T47D (cell line): ENCODE measurements at regions not wholly inside any gene's neighbourhood (a gene's known extent, or its start where the extent isn't known, plus 50 kb on each side); places are given as distances from the start of the nearest gene placed in this dataset.
A peak's percentile ranks its signal among the peaks of the same experiment; 100 is the strongest.

Source experiments
- DNase-seq, 2 experiments: peaks; one replicate each; pipeline versions ENCODE4 v3.0.0 to v3.0.0-alpha.2; 2011 to 2012; ENCODE audit warnings: low read depth in 1 of 2, low spot score in 1 of 2
- JUND ChIP-seq: IDR thresholded peaks from 2 replicates; pipeline ENCODE4 v1.6.1; 2012; ENCODE audit warnings: low read depth
- in situ Hi-C: cut with HindIII; loops from 2 replicates; pipeline ENCODE4 v1.10.0; 2016; ENCODE audit warnings: low sequenced_read_pairs, low pct_unique_long_range_greater_than_20kb

DNA sequence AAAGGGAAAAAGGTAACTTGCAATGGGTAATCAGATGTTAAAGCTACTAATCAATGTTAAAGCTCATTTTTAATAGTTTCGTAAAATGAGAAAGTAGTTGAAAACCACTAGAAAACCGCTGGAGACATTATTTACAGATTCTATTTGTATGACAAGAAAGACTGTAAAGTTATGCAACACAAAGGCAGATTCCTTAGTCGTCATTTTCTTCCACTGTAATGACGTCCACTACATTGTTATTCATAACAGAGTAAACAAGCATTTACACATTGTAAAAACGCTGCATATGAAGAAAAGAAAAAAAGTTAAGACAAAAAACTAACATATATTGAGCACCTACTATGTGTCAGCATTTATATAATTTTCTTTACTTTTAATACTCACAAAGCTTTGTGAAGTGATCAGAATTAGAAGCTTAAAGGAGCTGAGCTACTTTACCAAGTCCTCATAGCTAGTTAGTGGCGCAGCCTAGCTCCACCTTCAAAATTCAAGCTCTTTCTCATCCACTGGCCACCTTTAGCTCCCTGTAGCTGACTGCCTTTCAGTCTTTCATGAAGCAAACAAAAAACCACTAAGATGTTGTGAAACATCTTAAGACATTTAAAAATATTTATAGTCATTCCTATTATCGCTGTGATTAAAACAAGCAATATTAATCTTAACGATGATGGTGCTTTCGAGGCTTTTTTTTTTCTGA, 100.1 kb upstream of the CDIN1 start:
- no peak for TF ChIP-seq JUND
- DNase-seq: no peak
- in situ Hi-C loops: no loop called here

DNA sequence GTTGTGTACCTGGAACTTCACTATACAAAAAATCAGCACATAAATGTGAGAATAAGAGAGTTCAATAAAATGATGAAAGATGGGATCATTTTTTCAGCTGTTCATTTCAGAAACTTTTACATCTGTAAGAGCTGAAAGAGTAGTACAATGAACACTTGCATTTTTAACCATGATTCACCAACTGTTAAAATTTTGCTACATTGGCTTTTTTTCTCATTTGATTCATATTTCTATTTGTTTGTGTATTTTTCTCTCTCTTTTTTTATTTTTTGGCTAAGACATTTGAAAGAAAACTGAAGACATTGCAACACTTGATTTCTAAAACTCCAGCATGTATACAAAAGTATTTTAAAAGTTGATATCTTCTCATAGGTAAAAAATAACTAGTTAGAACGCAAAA, 98.3 kb upstream of the CDIN1 start:
- in situ Hi-C loops: no loop called here
- DNase-seq: no peak
- no peak for TF ChIP-seq JUND

DNA sequence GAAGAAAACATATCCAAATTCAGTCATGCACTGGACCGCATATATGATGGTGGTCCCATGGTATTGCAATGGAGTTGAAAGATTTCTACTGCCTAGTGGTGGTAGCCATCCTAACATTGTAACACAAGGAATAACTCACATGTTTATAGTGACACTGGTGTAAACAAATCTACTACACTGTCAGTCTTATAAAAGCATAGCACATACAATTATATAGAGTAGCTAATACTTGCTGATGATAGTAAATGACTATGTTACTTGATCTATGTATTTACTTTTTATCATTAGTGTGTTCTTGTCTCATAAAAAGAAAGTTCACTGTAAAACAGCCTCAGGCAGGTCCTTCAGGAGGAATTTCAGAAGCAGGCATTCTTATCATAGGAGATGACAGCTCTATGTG, 96.0 kb upstream of the CDIN1 start:
- in situ Hi-C loops: no loop called here
- no peak for TF ChIP-seq JUND
- no peak for DNase-seq

DNA sequence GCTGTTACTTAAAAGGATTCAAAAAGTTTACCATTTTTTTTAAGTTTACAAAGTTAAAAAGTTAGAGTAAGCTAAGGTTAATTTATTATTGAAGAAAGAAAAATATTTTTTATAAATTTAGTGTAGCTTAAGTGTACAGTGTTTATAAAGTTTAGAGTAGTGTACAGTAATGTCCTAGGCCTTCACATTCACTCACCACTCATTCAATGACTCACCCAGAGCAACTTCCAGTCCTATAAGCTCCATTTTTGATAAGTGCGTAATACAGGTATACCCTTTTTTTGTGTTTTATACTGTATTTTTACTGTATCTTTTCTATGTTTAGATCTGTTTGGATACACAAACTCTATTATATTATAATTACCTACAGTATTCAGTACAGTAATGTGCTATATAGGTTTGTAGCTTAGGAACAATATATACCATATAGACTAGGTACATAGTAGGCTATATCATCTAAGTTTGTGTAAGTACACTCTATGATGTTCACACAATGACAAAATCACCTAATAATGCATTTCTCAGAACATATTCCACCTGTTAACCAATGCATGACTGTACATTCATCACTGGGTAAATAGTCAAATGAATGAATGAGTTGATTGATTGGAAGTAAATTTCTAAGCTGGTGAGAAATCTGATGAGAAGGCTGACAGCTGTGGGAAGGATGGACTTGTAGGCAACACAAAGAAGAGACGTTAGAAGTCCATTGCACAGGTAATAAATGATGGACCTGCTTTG, 95.2 kb upstream of the CDIN1 start:
- DNase-seq: no peak
- TF ChIP-seq JUND: no peak
- in situ Hi-C loops: no loop called here

DNA sequence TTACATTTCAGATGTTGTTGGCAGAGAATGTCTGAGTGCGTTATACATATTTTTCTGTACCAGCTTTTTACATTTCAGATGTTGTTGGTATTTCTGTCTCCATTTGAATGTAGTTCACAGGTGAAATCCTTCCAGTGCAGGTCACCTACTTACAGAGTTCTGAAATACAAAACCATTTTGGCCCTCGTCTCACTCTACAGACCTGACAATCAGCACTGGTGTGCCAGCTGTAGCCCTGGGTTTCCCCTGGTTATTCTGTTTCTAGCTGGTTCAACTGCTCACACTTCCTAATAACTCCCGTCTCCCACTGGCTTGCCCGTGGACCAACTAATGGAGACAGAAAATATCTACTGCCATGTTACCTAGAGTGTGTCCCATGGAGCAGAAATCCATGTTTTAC, 87.5 kb upstream of the CDIN1 start:
- no peak for DNase-seq
- TF ChIP-seq JUND: no peak
- in situ Hi-C loops: no loop called here

DNA sequence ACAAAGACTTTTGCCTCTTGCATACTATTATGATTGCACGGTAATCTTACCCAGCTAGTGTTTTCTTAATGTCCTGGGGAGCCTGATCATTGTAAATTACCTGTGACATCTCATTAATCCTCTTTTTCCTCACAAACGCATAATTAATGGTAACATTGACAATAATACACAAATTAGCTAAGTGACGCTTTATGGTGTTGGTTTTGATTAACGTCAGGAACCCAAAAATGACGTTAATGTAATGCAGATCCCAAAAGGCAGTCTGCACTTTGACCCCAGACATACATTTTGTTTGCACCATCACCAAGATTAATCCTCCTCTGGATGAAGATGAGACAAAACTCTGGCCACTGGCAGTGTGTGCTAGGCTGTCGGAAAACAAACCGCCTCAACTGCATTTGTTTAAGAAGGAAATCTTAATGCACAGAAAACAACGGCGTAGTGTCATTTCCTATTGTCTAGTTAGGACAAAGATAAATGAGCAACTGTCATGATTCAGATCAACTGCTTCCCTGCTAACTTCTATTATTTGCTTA, 83.9 kb upstream of the CDIN1 start:
- DNase-seq: no peak
- TF ChIP-seq JUND: no peak
- in situ Hi-C loops: no loop called here

DNA sequence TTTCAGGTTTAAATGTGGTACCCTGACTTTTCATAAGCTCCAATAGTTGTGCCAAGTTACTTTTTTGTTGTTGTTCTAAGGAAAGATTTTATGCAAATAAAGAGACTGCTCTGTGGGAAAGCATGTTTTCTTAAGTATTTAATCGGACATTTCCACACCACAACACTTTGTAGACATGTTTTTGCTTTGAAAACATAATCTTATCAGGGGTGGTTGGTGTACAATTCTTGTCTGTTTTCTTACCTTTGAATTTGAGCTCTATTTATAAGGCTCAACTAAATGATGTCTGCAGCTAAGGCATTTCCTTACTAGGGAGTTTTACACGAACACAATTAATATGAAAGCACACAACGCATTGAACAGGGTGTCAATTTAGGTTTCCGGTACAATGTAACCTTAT, 81.5 kb upstream of the CDIN1 start:
- no peak for TF ChIP-seq JUND
- in situ Hi-C loops: no loop called here
- DNase-seq: no peak

DNA sequence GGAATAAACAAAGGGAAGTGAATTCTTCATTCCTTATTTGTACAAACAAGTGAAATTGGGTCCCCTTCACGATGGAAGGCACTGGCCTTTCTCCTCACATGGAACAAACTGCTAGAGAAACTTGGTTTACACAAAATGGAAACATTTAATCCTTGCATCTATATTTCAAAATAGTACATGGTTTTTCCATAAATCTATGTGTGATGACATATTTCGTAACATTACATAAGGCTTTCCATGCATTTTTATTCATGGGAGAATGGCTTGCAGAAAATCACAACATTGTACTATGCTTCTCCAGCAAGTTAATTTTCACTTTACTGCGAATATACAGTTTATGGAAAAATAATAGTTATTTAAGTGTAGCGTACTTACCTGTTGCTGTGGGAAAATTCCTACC, 81.0 kb upstream of the CDIN1 start:
- DNase-seq: no peak
- no peak for TF ChIP-seq JUND
- in situ Hi-C loops: no loop called here

DNA sequence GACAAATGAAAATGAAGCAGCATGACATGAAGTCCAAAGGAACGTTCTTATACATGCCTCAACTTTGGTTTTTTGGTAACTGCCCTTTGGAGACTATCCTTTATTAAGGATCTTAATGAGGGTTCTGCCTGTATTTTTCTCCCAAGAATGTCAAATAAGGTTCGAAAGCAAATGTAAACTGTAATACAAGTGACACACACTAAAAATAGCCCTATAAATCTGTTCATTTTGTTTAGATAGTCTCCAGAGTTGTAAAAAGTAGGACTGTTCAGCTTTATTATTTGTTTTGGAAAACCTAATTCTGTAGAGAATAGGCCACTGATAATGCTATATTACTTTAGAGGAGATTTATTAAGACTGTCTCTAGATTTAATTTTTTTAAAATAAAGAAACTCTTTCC, 80.5 kb upstream of the CDIN1 start:
- no peak for DNase-seq
- no peak for TF ChIP-seq JUND
- in situ Hi-C loops: no loop called here

DNA sequence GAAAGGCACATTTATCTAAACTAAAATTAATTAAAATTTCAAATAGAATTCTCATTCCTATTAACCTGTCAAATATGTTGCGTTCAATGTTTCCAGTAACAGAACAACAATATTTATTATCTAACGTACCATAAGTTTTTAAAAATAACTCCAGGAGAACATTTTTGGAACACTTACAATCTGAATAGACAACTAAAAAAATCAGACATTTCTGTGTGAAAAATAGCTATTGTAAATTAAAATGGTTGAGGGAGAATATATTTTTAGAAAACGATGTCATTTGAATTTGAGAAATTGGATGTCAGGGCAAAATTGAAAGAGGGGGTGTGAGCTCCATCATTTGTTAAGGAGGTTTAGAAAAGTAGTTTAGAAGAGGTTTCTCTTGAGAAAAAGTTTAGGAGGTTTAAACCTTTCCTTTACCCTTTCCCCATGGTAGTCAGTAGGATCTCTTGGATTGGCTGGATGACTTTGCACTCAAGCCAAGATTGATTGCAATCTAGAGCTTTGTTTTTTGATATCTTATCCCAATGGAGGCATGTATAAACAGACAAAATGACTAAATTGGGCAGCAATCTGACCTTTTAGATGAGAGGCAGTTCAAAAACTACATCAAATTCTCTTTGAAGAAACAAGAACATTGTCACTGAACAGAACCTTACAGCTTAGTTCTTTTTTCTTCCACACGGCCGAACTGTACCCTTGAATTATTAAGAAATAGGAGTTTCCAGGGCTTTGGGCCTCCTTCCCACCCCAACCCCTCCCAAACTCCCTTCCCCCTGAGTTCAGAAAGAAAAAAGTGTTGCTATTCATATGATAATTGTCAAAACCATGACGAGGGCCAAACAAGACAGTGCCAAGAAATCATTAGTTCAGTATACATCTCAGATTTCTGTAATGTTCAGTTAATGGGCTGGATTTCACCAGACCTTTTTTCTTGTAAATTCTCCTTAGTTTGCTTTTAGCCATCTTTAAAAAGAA, 79.7 kb upstream of the CDIN1 start:
- no peak for DNase-seq
- no peak for TF ChIP-seq JUND
- in situ Hi-C loops: no loop called here

DNA sequence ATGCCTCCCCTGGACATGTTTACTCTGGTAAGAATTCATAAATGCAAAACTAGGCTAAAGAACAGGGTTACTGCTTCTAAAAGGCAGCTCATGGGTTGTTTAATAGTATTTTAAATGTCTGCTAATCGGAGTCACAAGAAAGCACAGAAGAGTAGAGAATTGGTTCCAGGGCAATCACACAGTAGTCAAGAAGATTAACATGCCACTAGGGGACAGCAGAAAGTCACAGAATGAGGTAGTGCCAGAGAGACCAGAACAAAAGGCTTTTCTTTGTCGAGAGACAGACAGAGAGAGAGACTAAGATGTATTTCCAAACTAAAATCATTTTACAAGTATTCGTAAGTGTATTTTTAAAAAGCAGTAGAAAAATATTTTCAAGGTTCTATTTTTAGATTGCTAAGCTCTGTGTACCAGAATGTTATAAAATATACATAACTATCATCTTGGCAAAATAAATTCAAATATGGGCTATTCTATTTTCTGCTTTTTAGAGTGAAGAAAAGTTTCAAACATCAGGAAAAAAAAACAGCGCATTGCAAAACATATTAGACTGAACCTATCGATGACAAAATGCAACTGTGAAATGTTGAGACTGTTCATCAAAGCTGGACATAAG, 78.3 kb upstream of the CDIN1 start:
- DNase-seq: peak; percentile 21 to 81
- TF ChIP-seq JUND: no peak
- in situ Hi-C loops: no loop called here

DNA sequence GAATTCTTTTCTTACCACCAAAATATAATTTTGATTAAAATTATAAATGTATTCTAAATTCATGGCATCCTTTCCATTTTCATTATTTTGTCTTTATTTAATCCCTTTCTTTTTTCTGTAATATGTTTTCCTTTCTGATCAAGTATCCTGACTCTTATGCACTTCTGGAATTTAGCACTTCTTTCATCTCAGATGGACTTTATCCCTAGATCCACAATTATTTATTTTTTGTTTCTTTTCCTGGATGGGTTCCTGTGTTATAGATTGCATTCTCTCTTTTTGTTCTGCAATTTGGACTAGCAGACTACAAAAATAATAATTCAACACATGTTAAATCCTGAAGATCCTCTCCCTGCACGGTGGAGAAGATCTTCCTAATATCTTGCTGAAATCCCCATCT, 76.9 kb upstream of the CDIN1 start:
- in situ Hi-C loops: no loop called here
- no peak for TF ChIP-seq JUND
- no peak for DNase-seq
